SK-N-SH treated with all-trans-retinoic acid at 6 μM for 48 hours (cell line): ENCODE measurements at regions not wholly inside any gene's neighbourhood (a gene's known extent, or its start where the extent isn't known, plus 50 kb on each side); places are given as distances from the start of the nearest gene placed in this dataset.

ENCODE experiments used
- ATAC-seq: fragments of 200-7000 bp; cut with Tn5 transposase; 3 replicates; pipeline ENCODE4 v1.9.1; 2020; ENCODE audit warnings: mild to moderate bottlenecking, moderate library complexity
- ARNTL ChIP-seq: fragments of 450-650 bp; formaldehyde crosslinking; IDR thresholded peaks from 2 replicates; pipeline ENCODE4 v1.5.0; 2020; ENCODE audit warnings: low read depth, mild to moderate bottlenecking, moderate library complexity, borderline replicate concordance
- BACH2 ChIP-seq: fragments of 250-450 bp; sonication (Bioruptor Pico); IDR thresholded peaks from 2 replicates; pipeline ENCODE4 v1.9.0; 2021; ENCODE audit warnings: mild to moderate bottlenecking, borderline replicate concordance
- CREB5 ChIP-seq: fragments of 250-450 bp; sonication (Bioruptor Pico); IDR thresholded peaks from 2 replicates; pipeline ENCODE4 v1.5.1; 2020; ENCODE audit warnings: low read depth, mild to moderate bottlenecking, moderate library complexity
- CSDC2 ChIP-seq: fragments of 250-450 bp; sonication (Bioruptor Pico); IDR thresholded peaks from 2 replicates; pipeline ENCODE4 v1.5.0; 2020; ENCODE audit warnings: mild to moderate bottlenecking, moderate library complexity
- ESRRG ChIP-seq: fragments of 250-450 bp; sonication (Bioruptor Pico); IDR thresholded peaks from 2 replicates; pipeline ENCODE4 v1.6.1; 2021; ENCODE audit warnings: mild to moderate bottlenecking
- ISL1 ChIP-seq: fragments of 250-450 bp; sonication (Bioruptor Pico); IDR thresholded peaks from 2 replicates; pipeline ENCODE4 v2.1.2; 2022; ENCODE audit warnings: mild to moderate bottlenecking, moderate library complexity
- OSR1 ChIP-seq: fragments of 250-450 bp; sonication (Bioruptor Pico); IDR thresholded peaks from 2 replicates; pipeline ENCODE4 v1.8.0; 2022; ENCODE audit warnings: moderate library complexity, mild to moderate bottlenecking, inconsistent platforms
- POU6F1 ChIP-seq: fragments of 250-450 bp; sonication (Bioruptor Pico); IDR thresholded peaks from 2 replicates; pipeline ENCODE4 v1.8.0; 2021; ENCODE audit warnings: low read depth, mild to moderate bottlenecking, moderate library complexity, borderline replicate concordance
- RARB ChIP-seq: fragments of 250-450 bp; sonication (Bioruptor Pico); IDR thresholded peaks from 2 replicates; pipeline ENCODE4 v1.8.0; 2021; ENCODE audit warnings: mild to moderate bottlenecking, moderate library complexity
- SNAI2 ChIP-seq: fragments of 250-450 bp; sonication (Bioruptor Pico); IDR thresholded peaks from 2 replicates; pipeline ENCODE4 v1.5.0; 2020; ENCODE audit warnings: mild to moderate bottlenecking, moderate library complexity
- TOX ChIP-seq: fragments of 250-450 bp; sonication (Bioruptor Pico); IDR thresholded peaks from 2 replicates; pipeline ENCODE4 v1.8.0; 2021; ENCODE audit warnings: mild to moderate bottlenecking, moderate library complexity, borderline replicate concordance
- ZC3H10 ChIP-seq: fragments of 250-450 bp; sonication (Bioruptor Pico); IDR thresholded peaks from 2 replicates; pipeline ENCODE4 v1.5.1; 2021; ENCODE audit warnings: mild to moderate bottlenecking, moderate library complexity
- ZFP3 ChIP-seq: fragments of 250-450 bp; sonication (Bioruptor Pico); IDR thresholded peaks from 2 replicates; pipeline ENCODE4 v1.5.0; 2020; ENCODE audit warnings: mild to moderate bottlenecking, moderate library complexity
- ZNF8 ChIP-seq: fragments of 450-650 bp; formaldehyde crosslinking; IDR thresholded peaks from 2 replicates; pipeline ENCODE4 v1.5.0; 2020; ENCODE audit warnings: mild to moderate bottlenecking, moderate library complexity
- TF ChIP-seq, protein P1 (sequence below): fragments of 250-450 bp; sonication (Bioruptor Pico); IDR thresholded peaks from 2 replicates; pipeline ENCODE4 v1.5.0; 2020; ENCODE audit warnings: mild to moderate bottlenecking, moderate library complexity
- TF ChIP-seq, protein P2 (sequence below): fragments of 250-450 bp; sonication (Bioruptor Pico); IDR thresholded peaks from 2 replicates; pipeline ENCODE4 v1.8.0; 2020; ENCODE audit warnings: mild to moderate bottlenecking, moderate library complexity, borderline replicate concordance

GRCh38 chr6:77173472-77174074 is 289.7 kb downstream of the HTR1B start (continued):
- TF ChIP-seq POU6F1 (CRISPR knock-in tag): no peak

DNA sequence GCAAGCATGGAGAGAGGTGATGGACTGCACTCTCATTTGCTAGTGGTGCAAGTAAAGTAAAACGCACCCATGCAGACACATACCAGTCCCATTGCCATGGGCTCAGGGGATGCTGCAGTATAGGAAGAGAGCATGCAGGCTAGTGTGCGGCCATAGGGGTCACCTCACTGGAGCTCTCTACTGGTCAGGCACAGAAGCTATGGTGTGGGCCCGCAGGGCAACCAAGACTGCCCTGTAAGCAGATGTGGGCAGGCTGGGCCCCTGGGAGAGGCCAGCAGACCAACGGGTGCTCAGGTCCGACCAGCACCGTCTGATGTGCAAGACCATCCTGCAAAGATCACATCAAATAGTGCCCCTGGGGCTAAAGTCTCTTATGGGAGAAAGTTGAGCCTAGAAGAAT is 290.7 kb downstream of the HTR1B start:
- no peak for TF ChIP-seq ZC3H10 (CRISPR knock-in tag)
- no peak for TF ChIP-seq OSR1 (CRISPR knock-in tag)
- TF ChIP-seq SNAI2 (CRISPR knock-in tag): no peak
- TF ChIP-seq, protein P1, sequence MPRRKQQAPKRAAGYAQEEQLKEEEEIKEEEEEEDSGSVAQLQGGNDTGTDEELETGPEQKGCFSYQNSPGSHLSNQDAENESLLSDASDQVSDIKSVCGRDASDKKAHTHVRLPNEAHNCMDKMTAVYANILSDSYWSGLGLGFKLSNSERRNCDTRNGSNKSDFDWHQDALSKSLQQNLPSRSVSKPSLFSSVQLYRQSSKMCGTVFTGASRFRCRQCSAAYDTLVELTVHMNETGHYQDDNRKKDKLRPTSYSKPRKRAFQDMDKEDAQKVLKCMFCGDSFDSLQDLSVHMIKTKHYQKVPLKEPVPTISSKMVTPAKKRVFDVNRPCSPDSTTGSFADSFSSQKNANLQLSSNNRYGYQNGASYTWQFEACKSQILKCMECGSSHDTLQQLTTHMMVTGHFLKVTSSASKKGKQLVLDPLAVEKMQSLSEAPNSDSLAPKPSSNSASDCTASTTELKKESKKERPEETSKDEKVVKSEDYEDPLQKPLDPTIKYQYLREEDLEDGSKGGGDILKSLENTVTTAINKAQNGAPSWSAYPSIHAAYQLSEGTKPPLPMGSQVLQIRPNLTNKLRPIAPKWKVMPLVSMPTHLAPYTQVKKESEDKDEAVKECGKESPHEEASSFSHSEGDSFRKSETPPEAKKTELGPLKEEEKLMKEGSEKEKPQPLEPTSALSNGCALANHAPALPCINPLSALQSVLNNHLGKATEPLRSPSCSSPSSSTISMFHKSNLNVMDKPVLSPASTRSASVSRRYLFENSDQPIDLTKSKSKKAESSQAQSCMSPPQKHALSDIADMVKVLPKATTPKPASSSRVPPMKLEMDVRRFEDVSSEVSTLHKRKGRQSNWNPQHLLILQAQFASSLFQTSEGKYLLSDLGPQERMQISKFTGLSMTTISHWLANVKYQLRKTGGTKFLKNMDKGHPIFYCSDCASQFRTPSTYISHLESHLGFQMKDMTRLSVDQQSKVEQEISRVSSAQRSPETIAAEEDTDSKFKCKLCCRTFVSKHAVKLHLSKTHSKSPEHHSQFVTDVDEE: no peak
- TF ChIP-seq BACH2: no peak
- TF ChIP-seq, protein P2, sequence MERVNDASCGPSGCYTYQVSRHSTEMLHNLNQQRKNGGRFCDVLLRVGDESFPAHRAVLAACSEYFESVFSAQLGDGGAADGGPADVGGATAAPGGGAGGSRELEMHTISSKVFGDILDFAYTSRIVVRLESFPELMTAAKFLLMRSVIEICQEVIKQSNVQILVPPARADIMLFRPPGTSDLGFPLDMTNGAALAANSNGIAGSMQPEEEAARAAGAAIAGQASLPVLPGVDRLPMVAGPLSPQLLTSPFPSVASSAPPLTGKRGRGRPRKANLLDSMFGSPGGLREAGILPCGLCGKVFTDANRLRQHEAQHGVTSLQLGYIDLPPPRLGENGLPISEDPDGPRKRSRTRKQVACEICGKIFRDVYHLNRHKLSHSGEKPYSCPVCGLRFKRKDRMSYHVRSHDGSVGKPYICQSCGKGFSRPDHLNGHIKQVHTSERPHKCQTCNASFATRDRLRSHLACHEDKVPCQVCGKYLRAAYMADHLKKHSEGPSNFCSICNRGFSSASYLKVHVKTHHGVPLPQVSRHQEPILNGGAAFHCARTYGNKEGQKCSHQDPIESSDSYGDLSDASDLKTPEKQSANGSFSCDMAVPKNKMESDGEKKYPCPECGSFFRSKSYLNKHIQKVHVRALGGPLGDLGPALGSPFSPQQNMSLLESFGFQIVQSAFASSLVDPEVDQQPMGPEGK (CRISPR knock-in tag): no peak
- no peak for TF ChIP-seq CSDC2 (CRISPR knock-in tag)
- TF ChIP-seq, all 23 proteins: peak for 0
- ATAC-seq: no peak

DNA sequence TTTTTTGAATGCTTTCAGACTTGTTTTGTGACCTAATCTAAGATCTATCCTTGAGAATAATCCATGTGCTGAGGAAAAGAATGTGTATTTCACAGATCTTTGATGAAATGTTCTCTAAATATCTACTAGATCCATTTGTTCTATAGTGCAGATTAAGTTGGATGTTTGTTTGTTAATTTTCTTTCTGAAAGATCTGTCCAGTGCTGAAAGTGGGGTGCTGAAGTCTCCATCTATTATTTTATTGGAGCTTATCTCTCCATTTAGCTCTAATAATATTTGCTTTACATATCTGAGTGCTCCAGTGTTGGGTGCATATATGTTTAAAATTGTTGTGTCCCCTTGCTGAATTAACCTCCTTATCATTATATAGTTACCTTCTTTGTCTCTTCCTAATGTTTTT is 303.6 kb downstream of the HTR1B start:
- TF ChIP-seq ESRRG (CRISPR knock-in tag) (no peak), CREB5 (CRISPR knock-in tag) (no peak), ISL1 (CRISPR knock-in tag) (no peak)
- ATAC-seq: no peak

- TF ChIP-seq, protein P2 (CRISPR knock-in tag): no peak
- TF ChIP-seq ZFP3 (CRISPR knock-in tag): no peak
- TF ChIP-seq, all 23 proteins: peak for 0
- no peak for ATAC-seq
Measured at GRCh38 chr6:77151241-77151640, 312.1 kb downstream of the HTR1B start.

GRCh38 chr6:77150736-77151135 is 312.6 kb downstream of the HTR1B start:
- ATAC-seq: no peak
- TF ChIP-seq, protein P2 (CRISPR knock-in tag): no peak
- TF ChIP-seq TOX (CRISPR knock-in tag) (no peak), CSDC2 (CRISPR knock-in tag) (no peak), RARB (CRISPR knock-in tag) (no peak), ARNTL (no peak), ZNF8 (no peak), ZC3H10 (CRISPR knock-in tag) (no peak)
- TF ChIP-seq, protein P1: no peak
